Fibroblast of upper back skin (primary cell): ENCODE measurements at regions not wholly inside any gene's neighbourhood (a gene's known extent, or its start where the extent isn't known, plus 50 kb on each side); places are given as distances from the start of the nearest gene placed in this dataset.
"Not testable (repeated sequence)": the region's sequence is repeated elsewhere in the genome, so short reads cannot be mapped to it uniquely, and the experiment has no call there.

Experiments
- DNase-seq: peaks from one replicate; pipeline ENCODE4 v3.0.0-alpha.2; 2013

GRCh38 chr7:135872861-135873260, 104.3 kb downstream of the MTPN start:
- not testable (repeated sequence) for DNase-seq

- DNase-seq = no peak
These were observed 114.2 kb upstream of the FAM180A start for GRCh38 chr7:135862586-135863340.

- DNase-seq = peak; percentile 50
These were observed 110.9 kb upstream of the FAM180A start for GRCh38 chr7:135859538-135859937.

GRCh38 chr7:135858851-135859250, 110.2 kb upstream of the FAM180A start:
- DNase-seq = no peak

GRCh38 chr7:135858379-135858778, 109.8 kb upstream of the FAM180A start:
- no peak for DNase-seq

GRCh38 chr7:135857519-135858274, 109.1 kb upstream of the FAM180A start:
- DNase-seq = no peak

- DNase-seq = peak; percentile 85
These were observed 107.9 kb upstream of the FAM180A start for GRCh38 chr7:135856356-135857144.

GRCh38 chr7:135855846-135856245, 107.2 kb upstream of the FAM180A start:
- DNase-seq = peak; percentile 74

GRCh38 chr7:135853499-135853898, 104.9 kb upstream of the FAM180A start:
- DNase-seq = peak; percentile 78

GRCh38 chr7:135853008-135853407, 104.4 kb upstream of the FAM180A start:
- no peak for DNase-seq

GRCh38 chr7:135847242-135847641, 98.6 kb upstream of the FAM180A start:
- no peak for DNase-seq

GRCh38 chr7:135846339-135846738, 97.7 kb upstream of the FAM180A start:
- DNase-seq = no peak

GRCh38 chr7:135845415-135846075, 96.9 kb upstream of the FAM180A start:
- no peak for DNase-seq

- DNase-seq = no peak
These were observed 96.3 kb upstream of the FAM180A start for GRCh38 chr7:135844903-135845302.

GRCh38 chr7:135843214-135843613, 94.6 kb upstream of the FAM180A start:
- DNase-seq = no peak

GRCh38 chr7:135842446-135843179, 94.0 kb upstream of the FAM180A start:
- peak; percentile 48 for DNase-seq

GRCh38 chr7:135840591-135840990, 92.0 kb upstream of the FAM180A start:
- no peak for DNase-seq

GRCh38 chr7:135837675-135838074, 89.1 kb upstream of the FAM180A start:
- DNase-seq = no peak

- DNase-seq = no peak
These were observed 85.7 kb upstream of the FAM180A start for GRCh38 chr7:135834266-135834665.

GRCh38 chr7:135833642-135834041, 85.0 kb upstream of the FAM180A start:
- DNase-seq = no peak

- DNase-seq = no peak
These were observed 83.0 kb upstream of the FAM180A start for GRCh38 chr7:135831455-135832195.
